HepG2 (cell line): ENCODE measurements at regions not wholly inside any gene's neighbourhood (a gene's known extent, or its start where the extent isn't known, plus 50 kb on each side); places are given as distances from the start of the nearest gene placed in this dataset.

ENCODE experiments used
- ATAC-seq: fragments of 200-7000 bp; cut with Tn5 transposase; 3 replicates; pipeline ENCODE4 v1.9.1; 2020; ENCODE audit warnings: mild to moderate bottlenecking, moderate library complexity
- BruUV-seq: library from RNA; stranded (reverse); fragments of 400-500 nt; replicated peaks from 2 replicates; lab custom pipeline; 2021; lab: Mats Ljungman, UMichigan
- CTCF ChIA-PET: fragments of 300-600 bp; formaldehyde crosslinking; extraction: SDS; loops from one replicate; lab custom pipeline; 2021; ENCODE audit warnings: low total read pairs, inconsistent platforms, low intra/inter-chr PET ratio; lab: Yijun Ruan, JAX
- POLR2A ChIA-PET: fragments of 350-600 bp; sonication (Branson Sonifier 250); formaldehyde crosslinking; loops from one replicate; lab custom pipeline; 2020; ENCODE audit warnings: antibody characterized with exemption, inconsistent platforms; lab: Yijun Ruan, JAX
- DNase-seq: peaks from one replicate; pipeline ENCODE4 v3.0.0-alpha.2; 2015; ENCODE audit warnings: low spot score
- FAIRE-seq: peaks from 3 replicates; lab custom pipeline; 2011; peaks lifted over from hg19 to GRCh38; lab: Jason Lieb, UNC
- H2AFZ ChIP-seq: one replicate; pipeline ENCODE4 v1.6.1; 2011; ENCODE audit warnings: low read length, inconsistent platforms
- H3K27ac ChIP-seq: fragments of 300-600 bp; 3 replicates; pipeline ENCODE4 v1.8.0; 2011; ENCODE audit warnings: mixed run types, mild to moderate bottlenecking, mixed read lengths, low read length, inconsistent platforms; ENCODE audit not compliant: insufficient read depth; ENCODE audit errors: extremely low read length
- H3K27me3 ChIP-seq, 2 experiments: fragments of 200-600 bp in 1 of 2; 2 replicates in 1 of 2; 3 replicates in 1 of 2; pipeline versions ENCODE4 v1.6.0 to v1.8.0; 2011; ENCODE audit warnings: low read length in 2 of 2, mild to moderate bottlenecking in 2 of 2, moderate library complexity in 2 of 2, inconsistent platforms in 1 of 2; ENCODE audit not compliant: insufficient read depth in 2 of 2, control insufficient read depth in 1 of 2
- H3K36me3 ChIP-seq, 2 experiments: fragments of 200-600 bp in 1 of 2; replicated peaks in 1 of 2; 2 replicates in 1 of 2; 3 replicates in 1 of 2; pipeline versions ENCODE4 v1.5.1 to v1.8.0; 2011; ENCODE audit warnings: low read length in 2 of 2, inconsistent platforms in 1 of 2; ENCODE audit not compliant: insufficient read depth in 2 of 2, control insufficient read depth in 1 of 2
- H3K4me1 ChIP-seq: 2 replicates; pipeline ENCODE4 v1.5.1; 2012; ENCODE audit warnings: low read length, inconsistent platforms; ENCODE audit not compliant: insufficient read depth
- H3K4me2 ChIP-seq: 2 replicates; pipeline ENCODE4 v1.6.0; 2011; ENCODE audit warnings: low read depth, low read length, inconsistent platforms
- H3K4me3 ChIP-seq, 3 experiments: fragments of 200-600 bp in 1 of 3; sonication (generic), shearing (Covaris generic) in 1 of 3; replicated peaks in 1 of 3; 2 replicates each; pipeline ENCODE4 v1.5.1; 2011 to 2016; ENCODE audit warnings: low read length in 3 of 3, inconsistent platforms in 2 of 3, low read depth in 2 of 3, mild to moderate bottlenecking in 2 of 3, control low read depth in 1 of 3, mixed read lengths in 1 of 3; ENCODE audit not compliant: insufficient read depth in 1 of 3
- H3K79me2 ChIP-seq: one replicate; pipeline ENCODE4 v1.6.1; 2011; ENCODE audit warnings: low read length, inconsistent platforms; ENCODE audit not compliant: insufficient read depth
- H3K9ac ChIP-seq: 2 replicates; pipeline ENCODE4 v1.6.0; 2011; ENCODE audit warnings: mild to moderate bottlenecking, low read depth, low read length, inconsistent platforms; ENCODE audit not compliant: insufficient read depth
- H3K9me3 ChIP-seq: 2 replicates; pipeline ENCODE4 v1.5.1; 2012; ENCODE audit warnings: mild to moderate bottlenecking, low read length
- H4K20me1 ChIP-seq: 2 replicates; pipeline ENCODE4 v1.6.0; 2011; ENCODE audit warnings: inconsistent platforms, mild to moderate bottlenecking, low read length, moderate library complexity; ENCODE audit not compliant: insufficient read depth
- ATF7 ChIP-seq, 2 experiments: fragments of 450-650 bp in 1 of 2; sonication (generic) in 1 of 2; formaldehyde crosslinking in 1 of 2; IDR thresholded peaks; 2 replicates each; pipeline versions ENCODE4 v1.4.0 to v1.6.1; 2016 to 2020; ENCODE audit warnings: antibody characterized with exemption in 1 of 2, mild to moderate bottlenecking in 1 of 2, missing genetic modification reagents in 1 of 2
- CCAR2 ChIP-seq: fragments of 200-400 bp; formaldehyde crosslinking; optimal IDR thresholded peaks from 2 replicates; pipeline ENCODE3; 2018; ENCODE audit warnings: low read depth, mild to moderate bottlenecking, low read length, moderate library complexity
- CEBPG ChIP-seq: IDR thresholded peaks from 2 replicates; pipeline ENCODE4 v1.6.1; 2016
- KAT7 ChIP-seq: IDR thresholded peaks from 2 replicates; pipeline ENCODE4 v1.6.1; 2018; ENCODE audit warnings: borderline replicate concordance, missing compliant biosample characterization
- MAF1 ChIP-seq: sonication (generic); formaldehyde crosslinking; IDR thresholded peaks from 2 replicates; pipeline ENCODE4 v1.5.0; 2020; ENCODE audit warnings: missing genetic modification reagents, borderline replicate concordance
- MEIS2 ChIP-seq: sonication (generic); formaldehyde crosslinking; IDR thresholded peaks from 2 replicates; pipeline ENCODE4 v1.9.0; 2021; ENCODE audit warnings: mild to moderate bottlenecking, missing genetic modification reagents
- NCOA2 ChIP-seq: sonication (generic); formaldehyde crosslinking; IDR thresholded peaks from 2 replicates; pipeline ENCODE4 v1.8.0; 2022; ENCODE audit warnings: inconsistent platforms
- NKX3-1 ChIP-seq: sonication (generic); formaldehyde crosslinking; IDR thresholded peaks from 2 replicates; pipeline ENCODE4 v1.5.0; 2020; ENCODE audit warnings: missing genetic modification reagents
- PHF5A ChIP-seq: IDR thresholded peaks from one replicate; pipeline ENCODE4 v1.6.1; 2018; ENCODE audit warnings: low read depth, missing genetic modification reagents; ENCODE audit not compliant: unreplicated experiment
- RARG ChIP-seq: sonication (generic); formaldehyde crosslinking; IDR thresholded peaks from 2 replicates; pipeline ENCODE4 v1.4.0; 2020; ENCODE audit warnings: low read depth, mild to moderate bottlenecking, missing genetic modification reagents
- SKI ChIP-seq: fragments of 450-650 bp; IDR thresholded peaks from one replicate; pipeline ENCODE4 v1.6.1; 2018; ENCODE audit warnings: mild to moderate bottlenecking; ENCODE audit not compliant: partially characterized antibody
- SMARCC2 ChIP-seq: fragments of 450-650 bp; IDR thresholded peaks from 2 replicates; pipeline ENCODE4 v1.6.1; 2017; ENCODE audit warnings: antibody characterized with exemption, mild to moderate bottlenecking
- YY1 ChIP-seq: IDR thresholded peaks from 2 replicates; pipeline ENCODE4 v1.6.1; 2011; ENCODE audit warnings: low read length, low read depth, moderate library complexity, mild to moderate bottlenecking; ENCODE audit not compliant: insufficient read depth, insufficient replicate concordance
- ZBTB7A ChIP-seq: sonication (generic); formaldehyde crosslinking; IDR thresholded peaks from 2 replicates; pipeline ENCODE4 v1.8.0; 2022; ENCODE audit warnings: mild to moderate bottlenecking, missing genetic modification reagents
- ZNF138 ChIP-seq: sonication (generic); formaldehyde crosslinking; IDR thresholded peaks from 2 replicates; pipeline ENCODE4 v1.5.0; 2020; ENCODE audit warnings: mild to moderate bottlenecking, low read depth, missing genetic modification reagents
- ZNF205 ChIP-seq: IDR thresholded peaks from 2 replicates; pipeline ENCODE4 v1.6.1; 2018; ENCODE audit warnings: missing biosample characterization, missing genetic modification reagents
- ZNF547 ChIP-seq: sonication (generic); formaldehyde crosslinking; IDR thresholded peaks from 2 replicates; pipeline ENCODE4 v1.5.1; 2020; ENCODE audit warnings: mild to moderate bottlenecking, missing genetic modification reagents
- ZNF616 ChIP-seq: sonication (generic); formaldehyde crosslinking; IDR thresholded peaks from 2 replicates; pipeline ENCODE4 v1.5.0; 2020; ENCODE audit warnings: low read depth, mild to moderate bottlenecking, missing genetic modification reagents
- ZNF652 ChIP-seq: IDR thresholded peaks from 2 replicates; pipeline ENCODE4 v1.6.1; 2016; ENCODE audit warnings: low read depth, borderline replicate concordance
- ZNF841 ChIP-seq: sonication (generic); formaldehyde crosslinking; IDR thresholded peaks from 2 replicates; pipeline ENCODE4 v1.8.1; 2023; ENCODE audit warnings: missing genetic modification reagents, borderline replicate concordance
- WGBS: methylation state at CpG from one replicate; pipeline ENCODE4 v1.1.6; 2017; ENCODE audit warnings: low lambda C conversion rate; 5-methylcytosine and 5-hydroxymethylcytosine counted together
- in situ Hi-C: cut with HindIII; loops from 2 replicates; pipeline ENCODE4 v1.10.0; 2017; ENCODE audit warnings: low pct_unique_long_range_greater_than_20kb; ENCODE audit not compliant: extremely low pct_ligation_motif_present
- intact Hi-C: fragments of 100-400 bp; cut with micrococcal nuclease; formaldehyde crosslinking; loops from one replicate; pipeline ENCODE4 v1.10.0; 2022; ENCODE audit not compliant: unreplicated experiment
- TF ChIP-seq, protein P1 (sequence below): sonication (generic); formaldehyde crosslinking; IDR thresholded peaks from 2 replicates; pipeline ENCODE4 v1.5.0; 2020; ENCODE audit warnings: mild to moderate bottlenecking, missing genetic modification reagents, moderate library complexity

DNA sequence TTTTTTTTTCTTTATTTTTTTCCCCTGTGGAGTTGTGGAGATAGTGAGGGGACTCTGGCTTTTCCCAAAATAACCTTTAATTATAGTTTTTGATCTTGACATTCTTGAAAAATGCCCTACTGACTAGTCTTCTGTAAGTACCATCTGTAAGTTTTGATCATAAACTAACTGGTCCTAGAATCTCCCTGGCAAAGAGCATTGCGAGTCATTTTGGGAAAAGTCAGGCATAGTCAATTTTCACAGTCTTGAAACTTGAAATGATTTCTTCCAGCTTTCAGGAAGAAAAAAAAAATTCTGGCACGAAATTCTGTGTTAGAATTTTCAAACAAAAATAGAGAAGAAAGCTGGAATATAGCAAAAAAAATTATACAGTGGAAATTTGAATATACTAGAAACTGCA, 181.2 kb upstream of the SNX7 start:
- ATAC-seq (no peak), FAIRE-seq (no peak), DNase-seq (no peak)
- Histone ChIP-seq H3K79me2 (no peaks in the 10 kb centered on the region), H3K4me2 (no peak overlapping the region), H3K9me3 (no peaks in the 10 kb centered on the region), H4K20me1 (no peaks in the 10 kb centered on the region), H3K9ac (no peak overlapping the region), H3K4me3 (no peak overlapping the region), H3K4me1 (no peaks in the 10 kb centered on the region), H2AFZ (no peak overlapping the region), H3K36me3 (no peaks in the 10 kb centered on the region), H3K27me3 (no peaks in the 10 kb centered on the region), H3K27ac (no peak overlapping the region)
- CTCF ChIA-PET = no interaction called here
- intact Hi-C loops = no loop called here
- TF ChIP-seq ZNF547 (CRISPR knock-in tag) = no peak
- no peak for TF ChIP-seq ZNF616 (CRISPR knock-in tag)
- no peak for TF ChIP-seq MEIS2 (CRISPR knock-in tag)
- no peak for TF ChIP-seq ZNF138 (CRISPR knock-in tag)
- TF ChIP-seq CEBPG (CRISPR knock-in tag) = no peak
- TF ChIP-seq YY1 = no peak
- no peak for TF ChIP-seq RARG (CRISPR knock-in tag)
- TF ChIP-seq NKX3-1 (CRISPR knock-in tag) = no peak
- WGBS = 0% methylated on average over 2 of the region's 2 CpGs
- no TSS peak for BruUV-seq
- POLR2A ChIA-PET = no interaction called here
- in situ Hi-C loops = no loop called here

- H3K4me2 ChIP-seq = no peak overlapping the region
- no TSS peak for BruUV-seq
- ATAC-seq = no peak
- 0% methylated on average over 3 of the region's 3 CpGs for WGBS
- ChIA-PET POLR2A (no interaction called here), CTCF (no interaction called here)
- no peaks in the 10 kb centered on the region for H3K36me3 ChIP-seq
- no peak overlapping the region for H2AFZ ChIP-seq
- no peaks in the 10 kb centered on the region for H3K79me2 ChIP-seq
- H3K27me3 ChIP-seq = no peaks in the 10 kb centered on the region
- no peak for DNase-seq
- no peaks in the 10 kb centered on the region for H3K4me1 ChIP-seq
- no peak for FAIRE-seq
- H3K9me3 ChIP-seq = no peaks in the 10 kb centered on the region
- H3K9ac ChIP-seq = no peak overlapping the region
- intact Hi-C loops (no loop called here), in situ Hi-C loops (no loop called here)
- no peak overlapping the region for H3K27ac ChIP-seq
- no peak overlapping the region for H3K4me3 ChIP-seq
- H4K20me1 ChIP-seq = no peaks in the 10 kb centered on the region
- TF ChIP-seq KAT7 (CRISPR knock-in tag) = no peak
- no peak for TF ChIP-seq NCOA2 (CRISPR knock-in tag)
- TF ChIP-seq ZBTB7A (CRISPR knock-in tag) = no peak
- TF ChIP-seq ZNF205 (CRISPR knock-in tag) = no peak
- no peak for TF ChIP-seq MAF1 (CRISPR knock-in tag)
- TF ChIP-seq PHF5A (CRISPR knock-in tag) = no peak
- no peak for TF ChIP-seq ZNF841 (CRISPR knock-in tag)
- TF ChIP-seq, protein P1, sequence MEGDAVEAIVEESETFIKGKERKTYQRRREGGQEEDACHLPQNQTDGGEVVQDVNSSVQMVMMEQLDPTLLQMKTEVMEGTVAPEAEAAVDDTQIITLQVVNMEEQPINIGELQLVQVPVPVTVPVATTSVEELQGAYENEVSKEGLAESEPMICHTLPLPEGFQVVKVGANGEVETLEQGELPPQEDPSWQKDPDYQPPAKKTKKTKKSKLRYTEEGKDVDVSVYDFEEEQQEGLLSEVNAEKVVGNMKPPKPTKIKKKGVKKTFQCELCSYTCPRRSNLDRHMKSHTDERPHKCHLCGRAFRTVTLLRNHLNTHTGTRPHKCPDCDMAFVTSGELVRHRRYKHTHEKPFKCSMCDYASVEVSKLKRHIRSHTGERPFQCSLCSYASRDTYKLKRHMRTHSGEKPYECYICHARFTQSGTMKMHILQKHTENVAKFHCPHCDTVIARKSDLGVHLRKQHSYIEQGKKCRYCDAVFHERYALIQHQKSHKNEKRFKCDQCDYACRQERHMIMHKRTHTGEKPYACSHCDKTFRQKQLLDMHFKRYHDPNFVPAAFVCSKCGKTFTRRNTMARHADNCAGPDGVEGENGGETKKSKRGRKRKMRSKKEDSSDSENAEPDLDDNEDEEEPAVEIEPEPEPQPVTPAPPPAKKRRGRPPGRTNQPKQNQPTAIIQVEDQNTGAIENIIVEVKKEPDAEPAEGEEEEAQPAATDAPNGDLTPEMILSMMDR (CRISPR knock-in tag) = no peak
- TF ChIP-seq CCAR2 = no peak
- TF ChIP-seq SMARCC2 = no peak
- no peak for TF ChIP-seq ATF7 (IDR thresholded peaks at IDR 0.05)
- TF ChIP-seq ATF7 (CRISPR knock-in tag; IDR thresholded peaks at IDR 0.05) = no peak
- TF ChIP-seq SKI = no peak
- TF ChIP-seq ZNF652 (CRISPR knock-in tag) = no peak
These were observed 183.4 kb upstream of the SNX7 start for GRCh38 chr1:98478121-98478520.
